ENCODE measurements at regions not wholly inside any gene's neighbourhood (a gene's known extent, or its start where the extent isn't known, plus 50 kb on each side); places are given as distances from the start of the nearest gene placed in this dataset.

GRCh38 chr9:78143281-78144007, 92.4 kb upstream of the CEP78 start:
- TF ChIP-seq, protein P1, sequence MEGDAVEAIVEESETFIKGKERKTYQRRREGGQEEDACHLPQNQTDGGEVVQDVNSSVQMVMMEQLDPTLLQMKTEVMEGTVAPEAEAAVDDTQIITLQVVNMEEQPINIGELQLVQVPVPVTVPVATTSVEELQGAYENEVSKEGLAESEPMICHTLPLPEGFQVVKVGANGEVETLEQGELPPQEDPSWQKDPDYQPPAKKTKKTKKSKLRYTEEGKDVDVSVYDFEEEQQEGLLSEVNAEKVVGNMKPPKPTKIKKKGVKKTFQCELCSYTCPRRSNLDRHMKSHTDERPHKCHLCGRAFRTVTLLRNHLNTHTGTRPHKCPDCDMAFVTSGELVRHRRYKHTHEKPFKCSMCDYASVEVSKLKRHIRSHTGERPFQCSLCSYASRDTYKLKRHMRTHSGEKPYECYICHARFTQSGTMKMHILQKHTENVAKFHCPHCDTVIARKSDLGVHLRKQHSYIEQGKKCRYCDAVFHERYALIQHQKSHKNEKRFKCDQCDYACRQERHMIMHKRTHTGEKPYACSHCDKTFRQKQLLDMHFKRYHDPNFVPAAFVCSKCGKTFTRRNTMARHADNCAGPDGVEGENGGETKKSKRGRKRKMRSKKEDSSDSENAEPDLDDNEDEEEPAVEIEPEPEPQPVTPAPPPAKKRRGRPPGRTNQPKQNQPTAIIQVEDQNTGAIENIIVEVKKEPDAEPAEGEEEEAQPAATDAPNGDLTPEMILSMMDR (conservative IDR thresholded peaks at IDR 0.05; ENCODE audit: low read length) = no peak
- TF ChIP-seq EZH2phosphoT487 (IDR thresholded peaks at IDR 0.05; ENCODE audit: borderline replicate concordance, low read depth, low read length) = no peak

All from OCI-LY7 (cell line).